Naive thymus-derived CD4-positive, alpha-beta T cell (primary cell): ENCODE measurements at regions not wholly inside any gene's neighbourhood (a gene's known extent, or its start where the extent isn't known, plus 50 kb on each side); places are given as distances from the start of the nearest gene placed in this dataset.

Source experiments
- ATAC-seq: fragments of 150-1000 bp; cut with Tn5 transposase; 2 replicates; pipeline ENCODE4 v1.10.0; 2021; ENCODE audit warnings: mild to moderate bottlenecking, moderate library complexity
- CTCF ChIA-PET: fragments of 350-600 bp; sonication (Branson Sonifier 250); formaldehyde crosslinking; loops from one replicate; lab custom pipeline; 2021; ENCODE audit warnings: antibody characterized with exemption; lab: Charles Lee
- POLR2A ChIA-PET: fragments of 350-600 bp; sonication (Branson Sonifier 250); formaldehyde crosslinking; loops from one replicate; lab custom pipeline; 2021; ENCODE audit warnings: antibody characterized with exemption, inconsistent platforms; lab: Charles Lee
- DNase-seq, 9 donors: peaks; one replicate each; pipeline versions ENCODE4 v3.0.0 to v3.0.0-alpha.2; 2020 to 2022; ENCODE audit warnings: mixed read lengths in 1 of 9
- H3K27ac ChIP-seq: one replicate; pipeline ENCODE4 v1.7.0; 2013; ENCODE audit warnings: mild to moderate bottlenecking, low read depth, low read length, moderate library complexity
- H3K27me3 ChIP-seq, 2 donors: one replicate each; pipeline ENCODE4 v1.7.0; 2013; ENCODE audit warnings: low read length in 2 of 2, mild to moderate bottlenecking in 2 of 2, moderate library complexity in 2 of 2; ENCODE audit not compliant: control insufficient read depth in 2 of 2, insufficient read depth in 2 of 2
- H3K36me3 ChIP-seq, 3 experiments: 1 replicate in 2 of 3; 2 replicates in 1 of 3; pipeline ENCODE4 v1.7.0; 2013; ENCODE audit warnings: low read length in 3 of 3, mild to moderate bottlenecking in 3 of 3, moderate library complexity in 1 of 3; ENCODE audit not compliant: insufficient read depth in 3 of 3, control insufficient read depth in 2 of 3
- H3K4me1 ChIP-seq, 2 donors: one replicate each; pipeline ENCODE4 v1.7.0; 2013; ENCODE audit warnings: low read length in 2 of 2, mild to moderate bottlenecking in 2 of 2, moderate library complexity in 1 of 2; ENCODE audit not compliant: control insufficient read depth in 2 of 2, insufficient read depth in 2 of 2
- H3K4me3 ChIP-seq: 2 replicates; pipeline ENCODE4 v1.7.0; 2013; ENCODE audit warnings: mild to moderate bottlenecking, low read length
- H3K9me3 ChIP-seq, 3 experiments: 1 replicate in 2 of 3; 2 replicates in 1 of 3; pipeline ENCODE4 v1.7.0; 2013; ENCODE audit warnings: low read length in 3 of 3; ENCODE audit not compliant: control insufficient read depth in 2 of 3
- H3K27ac Mint-ChIP-seq, 9 donors: one replicate each; pipeline ENCODE4 v1.8.0; 2020 to 2022; ENCODE audit warnings: mixed read lengths in 9 of 9, mild to moderate bottlenecking in 8 of 9, moderate library complexity in 5 of 9, inconsistent platforms in 2 of 9
- H3K27me3 Mint-ChIP-seq, 5 donors: one replicate each; pipeline ENCODE4 v1.8.0; 2021 to 2022; ENCODE audit warnings: mixed read lengths in 5 of 5, mild to moderate bottlenecking in 1 of 5
- H3K36me3 Mint-ChIP-seq, 5 donors: one replicate each; pipeline ENCODE4 v1.8.0; 2020 to 2022; ENCODE audit warnings: mixed read lengths in 5 of 5, mild to moderate bottlenecking in 3 of 5, inconsistent platforms in 1 of 5
- H3K4me1 Mint-ChIP-seq, 7 donors: one replicate each; pipeline ENCODE4 v1.8.0; 2020 to 2022; ENCODE audit warnings: mixed read lengths in 7 of 7, mild to moderate bottlenecking in 3 of 7, inconsistent platforms in 1 of 7
- H3K4me3 Mint-ChIP-seq, 10 donors: one replicate each; pipeline ENCODE4 v1.8.0; 2020 to 2022; ENCODE audit warnings: mild to moderate bottlenecking in 10 of 10, mixed read lengths in 10 of 10, moderate library complexity in 6 of 10, inconsistent platforms in 2 of 10
- H3K9me3 Mint-ChIP-seq, 11 donors: one replicate each; pipeline ENCODE4 v1.8.0; 2020 to 2022; ENCODE audit warnings: mixed read lengths in 11 of 11, mild to moderate bottlenecking in 4 of 11, inconsistent platforms in 1 of 11, moderate library complexity in 1 of 11
- intact Hi-C, 2 donors: fragments of 100-400 bp; cut with micrococcal nuclease; formaldehyde crosslinking; loops; one replicate each; pipeline ENCODE4 v1.15.1; 2023

GRCh38 chr13:62627226-62627625 lies 1211.6 kb upstream of the PCDH20 start:
- intact Hi-C loops = no loop called here
- no peak for ATAC-seq
- ChIA-PET CTCF (no interaction called here), POLR2A (no interaction called here)
- Histone ChIP-seq H3K27me3 (no peaks in the 10 kb centered on the region), H3K9me3 (no peaks in the 10 kb centered on the region), H3K4me3 (no peak overlapping the region), H3K36me3 (no peaks in the 10 kb centered on the region), H3K27ac (no peak overlapping the region), H3K4me1 (no peaks in the 10 kb centered on the region)
- H3K27me3 Mint-ChIP-seq = no peaks in the 10 kb centered on the region
- no peak overlapping the region for H3K4me3 Mint-ChIP-seq
- DNase-seq = no peak
- H3K27ac Mint-ChIP-seq = no peak overlapping the region
- peaks cover 0 to 10% (median 3%) of the 10 kb centered on the region in 11 donors for H3K9me3 Mint-ChIP-seq
- no peaks in the 10 kb centered on the region for H3K4me1 Mint-ChIP-seq
- H3K36me3 Mint-ChIP-seq = no peaks in the 10 kb centered on the region

- Histone ChIP-seq H3K4me1 (no peaks in the 10 kb centered on the region), H3K27me3 (no peaks in the 10 kb centered on the region), H3K4me3 (no peak overlapping the region), H3K36me3 (no peaks in the 10 kb centered on the region), H3K27ac (no peak overlapping the region), H3K9me3 (no peaks in the 10 kb centered on the region)
- Mint-ChIP-seq H3K27me3 (no peaks in the 10 kb centered on the region), H3K27ac (no peak overlapping the region), H3K36me3 (no peaks in the 10 kb centered on the region), H3K4me3 (no peak overlapping the region), H3K4me1 (no peaks in the 10 kb centered on the region), H3K9me3 (peaks cover 0 to 14% (median 3%) of the 10 kb centered on the region in 11 donors)
- ChIA-PET POLR2A (no interaction called here), CTCF (no interaction called here)
- no peak for DNase-seq
- no peak for ATAC-seq
- intact Hi-C loops = no loop called here
Measured at GRCh38 chr13:62626771-62627170, 1211.1 kb upstream of the PCDH20 start.

GRCh38 chr13:62625214-62625881 lies 1209.7 kb upstream of the PCDH20 start:
- ChIA-PET POLR2A (no interaction called here), CTCF (no interaction called here)
- H3K9me3 ChIP-seq = no peaks in the 10 kb centered on the region
- no peak for ATAC-seq
- no peaks in the 10 kb centered on the region for H3K36me3 Mint-ChIP-seq
- no peak overlapping the region for H3K27ac ChIP-seq
- H3K27me3 ChIP-seq = no peaks in the 10 kb centered on the region
- H3K36me3 ChIP-seq = no peaks in the 10 kb centered on the region
- DNase-seq = no peak
- H3K4me1 Mint-ChIP-seq = no peaks in the 10 kb centered on the region
- peaks cover 0 to 18% (median 5%) of the 10 kb centered on the region in 11 donors for H3K9me3 Mint-ChIP-seq
- H3K4me1 ChIP-seq = no peaks in the 10 kb centered on the region
- H3K4me3 ChIP-seq = no peak overlapping the region
- no peak overlapping the region for H3K4me3 Mint-ChIP-seq
- no peak overlapping the region for H3K27ac Mint-ChIP-seq
- intact Hi-C loops = no loop called here
- H3K27me3 Mint-ChIP-seq = no peaks in the 10 kb centered on the region

GRCh38 chr13:62613819-62614218 lies 1198.2 kb upstream of the PCDH20 start:
- Mint-ChIP-seq H3K27ac (no peak overlapping the region), H3K9me3 (peaks cover 2 to 25% (median 6%) of the 10 kb centered on the region in 11 donors), H3K4me3 (no peak overlapping the region), H3K4me1 (no peaks in the 10 kb centered on the region), H3K36me3 (no peaks in the 10 kb centered on the region), H3K27me3 (no peaks in the 10 kb centered on the region)
- no peak for DNase-seq
- no peak for ATAC-seq
- CTCF ChIA-PET = no interaction called here
- no peak overlapping the region for H3K4me3 ChIP-seq
- intact Hi-C loops = no loop called here
- peaks cover 0 to under 1% (median 0%) of the 10 kb centered on the region in 3 experiments for H3K9me3 ChIP-seq
- POLR2A ChIA-PET = no interaction called here
- H3K27me3 ChIP-seq = no peaks in the 10 kb centered on the region
- no peaks in the 10 kb centered on the region for H3K4me1 ChIP-seq
- no peak overlapping the region for H3K27ac ChIP-seq
- no peaks in the 10 kb centered on the region for H3K36me3 ChIP-seq

- intact Hi-C loops = no loop called here
Measured at GRCh38 chr13:62611343-62611742, 1195.7 kb upstream of the PCDH20 start.

GRCh38 chr13:62598708-62599107 lies 1183.1 kb upstream of the PCDH20 start:
- H3K4me3 Mint-ChIP-seq = no peak overlapping the region
- CTCF ChIA-PET = no interaction called here
- H3K27me3 Mint-ChIP-seq = no peaks in the 10 kb centered on the region
- POLR2A ChIA-PET = no interaction called here
- Histone ChIP-seq H3K4me1 (no peaks in the 10 kb centered on the region), H3K36me3 (no peaks in the 10 kb centered on the region), H3K4me3 (no peak overlapping the region), H3K27me3 (no peaks in the 10 kb centered on the region), H3K9me3 (no peaks in the 10 kb centered on the region), H3K27ac (no peak overlapping the region)
- H3K27ac Mint-ChIP-seq = no peak overlapping the region
- intact Hi-C loops = no loop called here
- no peak for DNase-seq
- H3K4me1 Mint-ChIP-seq = no peaks in the 10 kb centered on the region
- no peaks in the 10 kb centered on the region for H3K36me3 Mint-ChIP-seq
- no peak for ATAC-seq
- H3K9me3 Mint-ChIP-seq = peaks cover 0 to 32% (median 4%) of the 10 kb centered on the region in 11 donors

More at GRCh38 chr13:62611343-62611742, 1195.7 kb upstream of the PCDH20 start:
- Mint-ChIP-seq H3K9me3 (peaks cover 3 to 33% (median 12%) of the 10 kb centered on the region in 11 donors), H3K36me3 (no peaks in the 10 kb centered on the region), H3K4me1 (no peaks in the 10 kb centered on the region), H3K4me3 (no peak overlapping the region), H3K27me3 (no peaks in the 10 kb centered on the region), H3K27ac (no peak overlapping the region)
- ATAC-seq = no peak
- Histone ChIP-seq H3K9me3 (no peaks in the 10 kb centered on the region), H3K36me3 (no peaks in the 10 kb centered on the region), H3K27ac (no peak overlapping the region), H3K4me3 (no peak overlapping the region), H3K4me1 (no peaks in the 10 kb centered on the region), H3K27me3 (no peaks in the 10 kb centered on the region)
- ChIA-PET CTCF (no interaction called here), POLR2A (no interaction called here)
- DNase-seq = no peak

- CTCF ChIA-PET = no interaction called here
- Histone ChIP-seq H3K27me3 (no peaks in the 10 kb centered on the region), H3K4me3 (no peak overlapping the region), H3K27ac (no peak overlapping the region), H3K9me3 (no peaks in the 10 kb centered on the region), H3K36me3 (no peaks in the 10 kb centered on the region), H3K4me1 (no peaks in the 10 kb centered on the region)
- Mint-ChIP-seq H3K9me3 (peaks cover 0 to 28% (median 5%) of the 10 kb centered on the region in 11 donors), H3K27me3 (no peaks in the 10 kb centered on the region), H3K4me3 (no peak overlapping the region), H3K36me3 (no peaks in the 10 kb centered on the region), H3K4me1 (no peaks in the 10 kb centered on the region), H3K27ac (no peak overlapping the region)
- ATAC-seq (no peak), DNase-seq (no peak)
- intact Hi-C loops = no loop called here
- POLR2A ChIA-PET = no interaction called here
Measured at GRCh38 chr13:62595976-62596375, 1180.3 kb upstream of the PCDH20 start.
